Suprapubic skin (tissue), 4 donors: ENCODE measurements at regions not wholly inside any gene's neighbourhood (a gene's known extent, or its start where the extent isn't known, plus 50 kb on each side); places are given as distances from the start of the nearest gene placed in this dataset.

Experiments
- EP300 ChIP-seq: sonication (generic); formaldehyde crosslinking; IDR thresholded peaks from one replicate; pipeline ENCODE4 v1.6.1; 2017; ENCODE audit warnings: antibody characterized with exemption
- POLR2A ChIP-seq, 2 donors: fragments of 450-650 bp; IDR thresholded peaks; one replicate each; pipeline ENCODE4 v1.6.1; 2017; ENCODE audit warnings: antibody characterized with exemption in 2 of 2, mild to moderate bottlenecking in 2 of 2, moderate library complexity in 2 of 2
- POLR2AphosphoS5 ChIP-seq, 3 donors: sonication (generic); formaldehyde crosslinking; IDR thresholded peaks; one replicate each; pipeline ENCODE4 v1.6.1; 2017; ENCODE audit warnings: antibody characterized with exemption in 3 of 3
- TF ChIP-seq, protein P1 (sequence below), 2 donors: fragments of 200-600 bp in 1 of 2; fragments of 450-650 bp in 1 of 2; sonication (generic) in 1 of 2; IDR thresholded peaks; one replicate each; pipeline ENCODE4 v1.5.1; 2016 to 2019; ENCODE audit warnings: antibody characterized with exemption in 2 of 2, mild to moderate bottlenecking in 1 of 2, moderate library complexity in 1 of 2

- TF ChIP-seq, protein P1, sequence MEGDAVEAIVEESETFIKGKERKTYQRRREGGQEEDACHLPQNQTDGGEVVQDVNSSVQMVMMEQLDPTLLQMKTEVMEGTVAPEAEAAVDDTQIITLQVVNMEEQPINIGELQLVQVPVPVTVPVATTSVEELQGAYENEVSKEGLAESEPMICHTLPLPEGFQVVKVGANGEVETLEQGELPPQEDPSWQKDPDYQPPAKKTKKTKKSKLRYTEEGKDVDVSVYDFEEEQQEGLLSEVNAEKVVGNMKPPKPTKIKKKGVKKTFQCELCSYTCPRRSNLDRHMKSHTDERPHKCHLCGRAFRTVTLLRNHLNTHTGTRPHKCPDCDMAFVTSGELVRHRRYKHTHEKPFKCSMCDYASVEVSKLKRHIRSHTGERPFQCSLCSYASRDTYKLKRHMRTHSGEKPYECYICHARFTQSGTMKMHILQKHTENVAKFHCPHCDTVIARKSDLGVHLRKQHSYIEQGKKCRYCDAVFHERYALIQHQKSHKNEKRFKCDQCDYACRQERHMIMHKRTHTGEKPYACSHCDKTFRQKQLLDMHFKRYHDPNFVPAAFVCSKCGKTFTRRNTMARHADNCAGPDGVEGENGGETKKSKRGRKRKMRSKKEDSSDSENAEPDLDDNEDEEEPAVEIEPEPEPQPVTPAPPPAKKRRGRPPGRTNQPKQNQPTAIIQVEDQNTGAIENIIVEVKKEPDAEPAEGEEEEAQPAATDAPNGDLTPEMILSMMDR (IDR thresholded peaks at IDR 0.05), result no peak
- TF ChIP-seq POLR2A (IDR thresholded peaks at IDR 0.05) (no peak), POLR2AphosphoS5 (IDR thresholded peaks at IDR 0.05) (no peak), EP300 (no peak)
These were observed 514.4 kb upstream of the HS6ST1 start for GRCh38 chr2:128832946-128833663.
